Endothelial cell of umbilical vein (primary cell): ENCODE measurements at regions not wholly inside any gene's neighbourhood (a gene's known extent, or its start where the extent isn't known, plus 50 kb on each side); places are given as distances from the start of the nearest gene placed in this dataset.

Experiments used
- BruUV-seq: library from RNA; stranded (reverse); fragments of 400-500 nt; replicated peaks from 2 replicates; lab custom pipeline; 2021; lab: Mats Ljungman, UMichigan
- CTCF ChIA-PET: fragments of 300-600, 350-600 bp; sonication (Branson Sonifier 250); formaldehyde crosslinking; loops from one replicate; lab custom pipeline; 2021; ENCODE audit warnings: antibody characterized with exemption, inconsistent platforms; lab: Charles Lee
- POLR2A ChIA-PET: fragments of 300-600, 350-600 bp; sonication (Branson Sonifier 250); formaldehyde crosslinking; loops from one replicate; lab custom pipeline; 2021; ENCODE audit warnings: antibody characterized with exemption, inconsistent platforms; lab: Charles Lee
- DNase-seq: peaks from one replicate; pipeline ENCODE4 v3.0.0-alpha.2; 2011; ENCODE audit warnings: low read depth, low spot score
- FAIRE-seq: peaks from 2 replicates; lab custom pipeline; 2011; peaks lifted over from hg19 to GRCh38; lab: Jason Lieb, UNC
- H2AFZ ChIP-seq: 2 replicates; pipeline ENCODE4 v1.6.0; 2012; ENCODE audit warnings: low read depth, low read length, control low read depth, inconsistent platforms
- H3K27ac ChIP-seq: 2 replicates; pipeline ENCODE4 v1.5.1; 2011; ENCODE audit warnings: low read depth, mild to moderate bottlenecking, control low read depth, low read length, moderate library complexity; ENCODE audit not compliant: insufficient read depth
- H3K27me3 ChIP-seq, 2 experiments: 2 replicates each; pipeline versions ENCODE4 v1.6.0 to v1.6.1; 2011; ENCODE audit warnings: low read length in 2 of 2, mixed read lengths in 1 of 2; ENCODE audit not compliant: control insufficient read depth in 2 of 2, insufficient read depth in 2 of 2
- H3K36me3 ChIP-seq, 2 experiments: 2 replicates in 1 of 2; 3 replicates in 1 of 2; pipeline ENCODE4 v1.5.1; 2011; ENCODE audit warnings: low read length in 2 of 2, mild to moderate bottlenecking in 1 of 2, moderate library complexity in 1 of 2; ENCODE audit not compliant: control insufficient read depth in 2 of 2, insufficient read depth in 2 of 2; ENCODE audit errors: extremely low read depth in 1 of 2
- H3K4me1 ChIP-seq: 3 replicates; pipeline ENCODE4 v1.5.1; 2011; ENCODE audit warnings: mild to moderate bottlenecking, low read length; ENCODE audit not compliant: control insufficient read depth, insufficient read depth; ENCODE audit errors: extremely low read depth
- H3K4me2 ChIP-seq: 2 replicates; pipeline ENCODE4 v1.6.1; 2011; ENCODE audit warnings: low read length, control low read depth, mixed read lengths; ENCODE audit not compliant: insufficient read depth
- H3K4me3 ChIP-seq, 3 experiments: fragments of 200-600 bp in 1 of 3; sonication (generic), shearing (Covaris generic) in 1 of 3; replicated peaks in 1 of 3; 2 replicates each; pipeline ENCODE4 v1.5.1; 2011 to 2016; ENCODE audit warnings: control low read depth in 3 of 3, low read length in 3 of 3, mild to moderate bottlenecking in 2 of 3, inconsistent platforms in 1 of 3, low read depth in 1 of 3, moderate library complexity in 1 of 3; ENCODE audit not compliant: insufficient read depth in 1 of 3
- H3K79me2 ChIP-seq: 2 replicates; pipeline ENCODE4 v1.6.0; 2012; ENCODE audit warnings: low read length, inconsistent platforms; ENCODE audit not compliant: control insufficient read depth, insufficient read depth
- H3K9ac ChIP-seq: replicated peaks from 2 replicates; pipeline ENCODE3; 2011; ENCODE audit warnings: low read length, control low read depth; ENCODE audit not compliant: insufficient read depth; ENCODE audit errors: extremely low read depth
- H3K9me1 ChIP-seq: replicated peaks from 3 replicates; pipeline ENCODE4 v1.6.0; 2011; ENCODE audit warnings: mild to moderate bottlenecking, low read length; ENCODE audit not compliant: control insufficient read depth, insufficient read depth; ENCODE audit errors: extremely low read depth
- H3K9me3 ChIP-seq: replicated peaks from 2 replicates; pipeline ENCODE4 v1.5.1; 2012; ENCODE audit warnings: low read length, inconsistent platforms; ENCODE audit not compliant: control insufficient read depth, insufficient read depth
- H4K20me1 ChIP-seq: replicated peaks from 2 replicates; pipeline ENCODE3; 2011; ENCODE audit warnings: mild to moderate bottlenecking, low read length; ENCODE audit not compliant: control insufficient read depth, insufficient read depth; ENCODE audit errors: extremely low read depth
- CTCF ChIP-seq, 2 donors: IDR thresholded peaks; 1 replicate in 1 of 2; 2 replicates in 1 of 2; pipeline ENCODE4 v1.5.1; 2011; ENCODE audit warnings: low read length in 2 of 2, mild to moderate bottlenecking in 2 of 2, moderate library complexity in 2 of 2, control low read depth in 1 of 2, inconsistent platforms in 1 of 2, low read depth in 1 of 2; ENCODE audit not compliant: insufficient read depth in 1 of 2; ENCODE audit errors: extremely low read depth in 1 of 2
- EZH2 ChIP-seq: IDR thresholded peaks from 2 replicates; pipeline ENCODE4 v1.6.1; 2012; ENCODE audit warnings: borderline replicate concordance, low read depth, mild to moderate bottlenecking, moderate library complexity, low read length, inconsistent platforms; ENCODE audit not compliant: severe bottlenecking
- FOS ChIP-seq: IDR thresholded peaks from 2 replicates; pipeline ENCODE4 v1.6.1; 2011; ENCODE audit warnings: mild to moderate bottlenecking, low read length, moderate library complexity, borderline replicate concordance; ENCODE audit not compliant: insufficient read depth
- GATA2 ChIP-seq: IDR thresholded peaks from 2 replicates; pipeline ENCODE4 v1.7.0; 2011; ENCODE audit warnings: low read depth, mild to moderate bottlenecking, moderate library complexity, mixed read lengths, low read length; ENCODE audit not compliant: insufficient read length, insufficient read depth
- JUN ChIP-seq: IDR thresholded peaks from 2 replicates; pipeline ENCODE4 v1.6.1; 2011; ENCODE audit warnings: borderline replicate concordance, low read depth; ENCODE audit not compliant: insufficient read length, insufficient read depth
- MYC ChIP-seq: IDR thresholded peaks from one replicate; pipeline ENCODE4 v1.6.1; 2011; ENCODE audit warnings: mild to moderate bottlenecking, low read depth, low read length
- POLR2A ChIP-seq: IDR thresholded peaks from 2 replicates; pipeline ENCODE4 v1.6.1; 2012; ENCODE audit warnings: low read depth, mild to moderate bottlenecking, control low read depth, low read length
- POLR2AphosphoS5 ChIP-seq: IDR thresholded peaks from 2 replicates; pipeline ENCODE4 v1.6.1; 2012; ENCODE audit warnings: low read depth, mild to moderate bottlenecking, control low read depth, low read length, moderate library complexity; ENCODE audit not compliant: insufficient read depth
- dilution Hi-C: fragments of 300-500 bp; cut with MboI; formaldehyde crosslinking; loops from one replicate; pipeline ENCODE4 v1.15.0; 2019; ENCODE audit warnings: low sequenced_read_pairs; ENCODE audit not compliant: extremely low pct_ligation_motif_present
- intact Hi-C: fragments of 100-400 bp; cut with micrococcal nuclease; formaldehyde crosslinking; loops from one replicate; pipeline ENCODE4 v1.10.0; 2022
- TF ChIP-seq, protein P1 (sequence below): IDR thresholded peaks from 2 replicates; pipeline ENCODE4 v1.6.1; 2011; ENCODE audit not compliant: insufficient read depth, insufficient read length

GRCh38 chr20:56774873-56775272 lies 145.8 kb downstream of the TFAP2C start:
- Histone ChIP-seq H3K4me1 (no peaks in the 10 kb centered on the region), H3K27me3 (no peaks in the 10 kb centered on the region), H4K20me1 (no peaks in the 10 kb centered on the region), H3K79me2 (no peaks in the 10 kb centered on the region), H3K9me3 (no peaks in the 10 kb centered on the region), H3K4me3 (no peak overlapping the region), H3K9ac (no peak overlapping the region), H3K27ac (no peak overlapping the region), H2AFZ (no peak overlapping the region), H3K36me3 (no peaks in the 10 kb centered on the region), H3K4me2 (no peak overlapping the region), H3K9me1 (no peaks in the 10 kb centered on the region)
- POLR2A ChIA-PET: no interaction called here
- DNase-seq (no peak), FAIRE-seq (no peak)
- CTCF ChIA-PET: no interaction called here
- TF ChIP-seq FOS: no peak
- TF ChIP-seq CTCF (IDR thresholded peaks at IDR 0.05; ENCODE audit: extremely low read depth in 1 of 2, insufficient read depth in 1 of 2, low read depth in 1 of 2, low read length in 2 of 2): no peak
- no peak for TF ChIP-seq EZH2
- TF ChIP-seq MYC: no peak
- no peak for TF ChIP-seq POLR2A
- TF ChIP-seq GATA2: no peak
- TF ChIP-seq, protein P1, sequence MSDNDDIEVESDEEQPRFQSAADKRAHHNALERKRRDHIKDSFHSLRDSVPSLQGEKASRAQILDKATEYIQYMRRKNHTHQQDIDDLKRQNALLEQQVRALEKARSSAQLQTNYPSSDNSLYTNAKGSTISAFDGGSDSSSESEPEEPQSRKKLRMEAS: no peak
- TF ChIP-seq JUN: no peak
- TF ChIP-seq POLR2AphosphoS5: no peak
- dilution Hi-C loops: no loop called here
- BruUV-seq: no TSS peak
- intact Hi-C loops: no loop called here
